IMR-90 (cell line): ENCODE measurements at regions not wholly inside any gene's neighbourhood (a gene's known extent, or its start where the extent isn't known, plus 50 kb on each side); places are given as distances from the start of the nearest gene placed in this dataset.

ENCODE experiments used
- ATAC-seq: fragments of 200-7000 bp; cut with Tn5 transposase; 2 replicates; pipeline ENCODE4 v1.9.1; 2020; ENCODE audit warnings: low read depth, mild to moderate bottlenecking, moderate library complexity
- BruUV-seq: library from RNA; stranded (reverse); fragments of 400-500 nt; replicated peaks from 2 replicates; lab custom pipeline; 2021; lab: Mats Ljungman, UMichigan
- CTCF ChIA-PET: fragments of 300-600 bp; formaldehyde crosslinking; extraction: SDS; loops from one replicate; lab custom pipeline; 2021; ENCODE audit warnings: antibody characterized with exemption; lab: Yijun Ruan, JAX
- POLR2A ChIA-PET: fragments of 300-600 bp; sonication (Branson Sonifier 250); formaldehyde crosslinking; loops from one replicate; lab custom pipeline; 2022; ENCODE audit warnings: antibody characterized with exemption; ENCODE audit not compliant: unreplicated experiment; lab: Charles Lee
- DNase-seq: peaks from one replicate; pipeline ENCODE4 v3.0.0; 2013
- H2AFZ ChIP-seq: replicated peaks from 2 replicates; pipeline ENCODE3; 2013; ENCODE audit warnings: low read length, mild to moderate bottlenecking; ENCODE audit not compliant: poor library complexity
- H2AK5ac ChIP-seq: 2 replicates; pipeline ENCODE4 v1.6.1; 2013; ENCODE audit warnings: low read depth, low read length, inconsistent platforms
- H2AK9ac ChIP-seq: replicated peaks from 2 replicates; pipeline ENCODE3; 2013; ENCODE audit warnings: mild to moderate bottlenecking, low read depth, low read length, moderate library complexity; ENCODE audit not compliant: poor library complexity
- H2BK120ac ChIP-seq: 2 replicates; pipeline ENCODE4 v1.6.1; 2013; ENCODE audit warnings: low read depth, low read length, inconsistent platforms
- H2BK15ac ChIP-seq: 3 replicates; pipeline ENCODE4 v1.6.1; 2013; ENCODE audit warnings: low read depth, low read length, inconsistent platforms
- H2BK20ac ChIP-seq: 2 replicates; pipeline ENCODE4 v1.6.1; 2013; ENCODE audit warnings: low read depth, mild to moderate bottlenecking, inconsistent platforms, low read length, moderate library complexity
- H2BK5ac ChIP-seq: 2 replicates; pipeline ENCODE4 v1.6.1; 2013; ENCODE audit warnings: mild to moderate bottlenecking, low read depth, low read length, inconsistent platforms; ENCODE audit not compliant: poor library complexity, severe bottlenecking
- H3K14ac ChIP-seq: replicated peaks from 2 replicates; pipeline ENCODE4 v1.6.1; 2013; ENCODE audit warnings: low read depth, low read length, inconsistent platforms
- H3K18ac ChIP-seq: 2 replicates; pipeline ENCODE4 v1.6.1; 2013; ENCODE audit warnings: low read depth, low read length, control low read depth
- H3K23ac ChIP-seq: 2 replicates; pipeline ENCODE4 v1.6.1; 2013; ENCODE audit warnings: low read depth, low read length, inconsistent platforms
- H3K27ac ChIP-seq: 2 replicates; pipeline ENCODE4 v1.5.1; 2013; ENCODE audit warnings: mild to moderate bottlenecking, control low read depth, low read length; ENCODE audit not compliant: insufficient read depth
- H3K27me3 ChIP-seq: 2 replicates; pipeline ENCODE4 v1.6.1; 2013; ENCODE audit warnings: low read length; ENCODE audit not compliant: control insufficient read depth, insufficient read depth
- H3K36me3 ChIP-seq: 2 replicates; pipeline ENCODE4 v1.6.1; 2013; ENCODE audit warnings: low read length, mixed read lengths; ENCODE audit not compliant: control insufficient read depth, insufficient read depth
- H3K4ac ChIP-seq: 2 replicates; pipeline ENCODE4 v1.6.1; 2013; ENCODE audit warnings: low read depth, low read length, inconsistent platforms
- H3K4me1 ChIP-seq: 2 replicates; pipeline ENCODE4 v1.6.1; 2013; ENCODE audit warnings: low read length, mixed read lengths; ENCODE audit not compliant: control insufficient read depth, insufficient read depth
- H3K4me2 ChIP-seq: 2 replicates; pipeline ENCODE4 v1.6.1; 2013; ENCODE audit warnings: low read depth, mild to moderate bottlenecking, control low read depth, low read length, moderate library complexity
- H3K4me3 ChIP-seq: 2 replicates; pipeline ENCODE4 v1.5.1; 2013; ENCODE audit warnings: low read depth, mild to moderate bottlenecking, control low read depth, low read length, moderate library complexity; ENCODE audit not compliant: insufficient read depth
- H3K56ac ChIP-seq: 2 replicates; pipeline ENCODE4 v1.6.1; 2013; ENCODE audit warnings: low read length, inconsistent platforms; ENCODE audit not compliant: insufficient read depth; ENCODE audit errors: extremely low read depth
- H3K79me1 ChIP-seq, 2 experiments: 2 replicates each; pipeline ENCODE4 v1.6.1; 2013; ENCODE audit warnings: low read length in 2 of 2, inconsistent platforms in 1 of 2, low read depth in 1 of 2
- H3K9ac ChIP-seq: 2 replicates; pipeline ENCODE4 v1.6.1; 2013; ENCODE audit warnings: low read depth, low read length, control low read depth
- H3K9me1 ChIP-seq: 2 replicates; pipeline ENCODE4 v1.6.1; 2013; ENCODE audit warnings: low read length, inconsistent platforms; ENCODE audit not compliant: insufficient read depth
- H3K9me3 ChIP-seq: 2 replicates; pipeline ENCODE4 v1.6.1; 2013; ENCODE audit warnings: low read length; ENCODE audit not compliant: control insufficient read depth, insufficient read depth
- H4K20me1 ChIP-seq: 2 replicates; pipeline ENCODE4 v1.6.1; 2013; ENCODE audit warnings: low read length, inconsistent platforms; ENCODE audit not compliant: insufficient read depth
- H4K5ac ChIP-seq: 2 replicates; pipeline ENCODE4 v1.6.1; 2013; ENCODE audit warnings: mild to moderate bottlenecking, low read depth, low read length, control low read depth
- H4K8ac ChIP-seq, 2 experiments: 2 replicates each; pipeline ENCODE4 v1.6.1; 2013; ENCODE audit warnings: low read depth in 2 of 2, low read length in 2 of 2, control low read depth in 1 of 2, inconsistent platforms in 1 of 2
- H4K91ac ChIP-seq: 2 replicates; pipeline ENCODE4 v1.6.1; 2013; ENCODE audit warnings: low read depth, low read length, inconsistent platforms; ENCODE audit not compliant: insufficient read depth
- BHLHE40 ChIP-seq: fragments of 150-350 bp; IDR thresholded peaks from 2 replicates; pipeline ENCODE4 v1.6.1; 2016; ENCODE audit warnings: mild to moderate bottlenecking, low read depth, low read length
- CEBPB ChIP-seq: IDR thresholded peaks from 2 replicates; pipeline ENCODE4 v1.6.1; 2012; ENCODE audit warnings: low read depth, low read length, improper control_type of control experiment
- CHD1 ChIP-seq: IDR thresholded peaks from 2 replicates; pipeline ENCODE4 v1.6.1; 2012; ENCODE audit warnings: low read depth, low read length, improper control_type of control experiment
- CTCF ChIP-seq: conservative IDR thresholded peaks from 2 replicates; pipeline ENCODE4 v1.5.1; 2012; ENCODE audit warnings: mild to moderate bottlenecking, low read depth, low read length, improper control_type of control experiment
- MAFK ChIP-seq: IDR thresholded peaks from 2 replicates; pipeline ENCODE4 v1.6.1; 2012; ENCODE audit warnings: low read depth, low read length, improper control_type of control experiment
- MAZ ChIP-seq: IDR thresholded peaks from 2 replicates; pipeline ENCODE4 v1.6.1; 2012; ENCODE audit warnings: low read depth, mild to moderate bottlenecking, low read length, improper control_type of control experiment, moderate library complexity, borderline replicate concordance
- NFE2L2 ChIP-seq: fragments of 150-350 bp; IDR thresholded peaks from 2 replicates; pipeline ENCODE4 v1.6.1; 2016; ENCODE audit warnings: low read depth, mild to moderate bottlenecking, low read length
- POLR2A ChIP-seq: IDR thresholded peaks from 2 replicates; pipeline ENCODE4 v1.6.1; 2012; ENCODE audit warnings: mild to moderate bottlenecking, low read depth, low read length
- RCOR1 ChIP-seq: IDR thresholded peaks from 2 replicates; pipeline ENCODE4 v1.6.1; 2012; ENCODE audit warnings: mild to moderate bottlenecking, low read length, improper control_type of control experiment; ENCODE audit not compliant: insufficient replicate concordance
- RFX5 ChIP-seq: IDR thresholded peaks from 2 replicates; pipeline ENCODE4 v1.8.0; 2012; ENCODE audit warnings: low read depth, mild to moderate bottlenecking, low read length, moderate library complexity
- SMC3 ChIP-seq: fragments of 150-350 bp; IDR thresholded peaks from 2 replicates; pipeline ENCODE4 v1.6.1; 2016; ENCODE audit warnings: low read depth, mild to moderate bottlenecking, antibody characterized with exemption, low read length, moderate library complexity
- WGBS, 2 experiments: methylation state at CpG; one replicate each; pipeline versions ENCODE4 v1.1.5 to v1.1.7; 2013; ENCODE audit warnings: missing lambda C conversion rate in 2 of 2; ENCODE audit not compliant: insufficient read length in 1 of 2; ENCODE audit errors: extremely low coverage in 2 of 2; 5-methylcytosine and 5-hydroxymethylcytosine counted together
- dilution Hi-C: fragments of 300-500 bp; cut with HindIII; formaldehyde crosslinking; loops from one replicate; pipeline ENCODE4 v1.14.3; 2018; ENCODE audit warnings: low sequenced_read_pairs; ENCODE audit not compliant: unreplicated experiment
- in situ Hi-C: fragments of 300-500 bp; cut with MboI; formaldehyde crosslinking; loops from 3 replicates; pipeline ENCODE4 v1.14.3; 2019; ENCODE audit warnings: low sequenced_read_pairs, inconsistent platforms, mixed read lengths
- intact Hi-C: fragments of 100-400 bp; cut with micrococcal nuclease; formaldehyde crosslinking; loops from 2 replicates; pipeline ENCODE4 v1.10.0; 2022

GRCh38 chr7:70942791-70943190 is 189.2 kb upstream of the GALNT17 start:
- intact Hi-C loops = no loop called here
- DNase-seq (no peak), ATAC-seq (no peak)
- ChIA-PET POLR2A (no interaction called here), CTCF (no interaction called here)
- Histone ChIP-seq H3K9ac (no peak overlapping the region), H3K4me1 (no peaks in the 10 kb centered on the region), H3K18ac (no peak overlapping the region), H3K23ac (no peak overlapping the region), H2AK5ac (no peak overlapping the region), H2AK9ac (no peak overlapping the region), H2BK5ac (no peak overlapping the region), H3K4ac (no peak overlapping the region), H2BK15ac (no peak overlapping the region), H3K14ac (no peak overlapping the region), H3K79me1 (no peaks in the 10 kb centered on the region), H3K56ac (no peak overlapping the region), H2AFZ (no peak overlapping the region), H3K9me3 (peaks cover 20% of the 10 kb centered on the region), H4K8ac (no peak overlapping the region), H4K91ac (no peak overlapping the region), H2BK120ac (no peak overlapping the region), H4K20me1 (no peaks in the 10 kb centered on the region), H3K27ac (no peak overlapping the region), H4K5ac (no peak overlapping the region), H3K36me3 (no peaks in the 10 kb centered on the region), H3K4me3 (no peak overlapping the region), H3K4me2 (no peak overlapping the region), H3K27me3 (no peaks in the 10 kb centered on the region), H2BK20ac (no peak overlapping the region), H3K9me1 (no peaks in the 10 kb centered on the region)
- TF ChIP-seq CHD1 (no peak), NFE2L2 (no peak), CTCF (no peak), SMC3 (no peak), RFX5 (no peak), RCOR1 (no peak), BHLHE40 (no peak), POLR2A (no peak), MAFK (no peak), MAZ (no peak), CEBPB (no peak)
- dilution Hi-C loops = no loop called here
- no TSS peak for BruUV-seq
- WGBS, 2 experiments = no CpG with 5 or more reads among the region's 7 CpGs
- in situ Hi-C loops = no loop called here
